GM21390 (cell line): ENCODE measurements at regions not wholly inside any gene's neighbourhood (a gene's known extent, or its start where the extent isn't known, plus 50 kb on each side); places are given as distances from the start of the nearest gene placed in this dataset.

ENCODE experiments used
- ATAC-seq: cut with Tn5 transposase; IDR thresholded peaks from one replicate; pipeline ENCODE4 v1.9.1; 2021; ENCODE audit not compliant: unreplicated experiment

DNA sequence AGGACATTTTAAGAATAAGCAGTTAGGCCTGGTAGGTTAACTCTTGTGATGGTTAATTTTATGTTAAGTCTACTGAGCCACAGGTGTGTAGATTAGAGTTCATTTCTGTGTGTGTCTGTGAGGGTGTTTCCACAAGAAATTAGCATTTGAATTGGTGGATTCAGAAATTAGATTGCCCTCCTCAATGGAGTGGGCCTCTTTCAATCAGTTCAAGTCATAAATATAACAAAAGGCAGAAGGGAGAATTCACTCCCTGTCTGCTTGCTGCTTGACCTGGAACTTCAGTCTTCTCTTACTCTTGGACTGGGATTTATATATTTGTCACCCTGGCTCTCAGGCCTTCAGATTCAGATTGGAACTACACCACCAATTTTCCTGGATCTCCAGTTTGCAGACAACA, 55.3 kb upstream of the POM121L12 start:
- ATAC-seq: no peak

DNA sequence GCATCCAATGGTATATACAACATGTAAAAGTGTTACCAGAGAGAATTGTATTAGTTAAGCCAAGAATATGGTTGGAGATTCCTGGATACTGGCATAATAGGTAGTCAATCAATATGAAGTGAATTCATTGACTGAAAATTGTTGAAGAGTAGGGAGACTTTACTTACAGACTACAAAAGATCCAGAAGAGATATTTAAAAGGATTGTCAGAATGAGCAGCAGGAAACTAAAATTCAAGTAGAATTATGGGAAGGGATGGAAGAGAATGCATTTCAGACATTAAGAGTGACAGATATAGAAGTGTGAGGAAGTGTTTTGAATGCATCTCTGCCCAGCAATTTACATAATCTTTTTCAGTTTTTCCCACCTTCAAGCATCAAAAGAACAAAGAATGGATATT, 62.3 kb upstream of the POM121L12 start:
- ATAC-seq: no peak

DNA sequence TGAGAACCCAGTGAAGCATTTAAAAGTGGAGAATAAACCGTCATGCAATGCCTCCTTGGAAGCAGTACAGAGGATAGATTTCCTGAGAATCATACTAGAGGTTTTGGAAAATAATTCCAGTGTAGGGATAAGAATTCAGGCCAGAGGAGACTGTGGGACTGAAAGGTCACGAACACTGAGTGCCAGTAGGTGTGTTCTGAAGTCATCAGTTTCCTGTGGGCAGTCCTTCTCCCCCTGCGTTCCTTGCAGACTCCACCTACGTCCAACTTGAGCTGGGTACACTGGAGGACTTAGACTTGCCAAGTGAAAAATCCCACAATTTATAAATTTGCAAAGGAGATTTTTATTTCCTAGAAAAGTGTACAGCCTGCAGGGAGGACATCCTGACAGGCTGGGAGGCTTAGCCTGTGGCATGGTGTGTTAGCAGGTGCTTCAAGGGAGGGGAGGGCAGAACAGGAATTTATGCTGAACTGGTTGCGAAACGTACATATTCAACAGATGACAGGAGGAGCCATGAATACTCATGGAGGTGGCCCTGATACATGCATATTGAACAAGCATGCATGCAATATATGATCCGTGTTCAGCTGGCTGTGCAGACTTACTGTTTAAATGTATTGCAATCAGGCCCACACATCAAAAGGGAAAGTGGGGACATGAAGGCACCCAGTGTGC, 72.9 kb upstream of the POM121L12 start:
- no peak for ATAC-seq

DNA sequence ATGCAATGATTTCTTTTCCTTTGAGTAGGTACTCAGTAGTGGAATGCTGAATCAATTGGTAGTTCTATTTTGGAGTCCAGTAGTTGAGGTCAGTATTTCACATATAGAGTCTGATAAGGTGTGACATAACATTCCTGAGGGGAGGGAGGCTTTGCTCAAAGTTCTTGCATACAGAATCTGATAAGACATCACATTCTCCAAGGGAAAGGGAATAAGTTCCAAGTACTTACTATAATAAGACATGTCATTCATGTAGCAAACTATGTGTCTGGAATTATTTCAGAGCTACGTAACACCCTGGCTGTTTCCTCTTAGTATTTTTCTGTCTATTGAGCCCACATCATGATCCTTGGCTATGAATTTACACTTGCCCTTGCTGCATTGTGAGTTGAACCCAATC, 74.3 kb upstream of the POM121L12 start:
- no peak for ATAC-seq

DNA sequence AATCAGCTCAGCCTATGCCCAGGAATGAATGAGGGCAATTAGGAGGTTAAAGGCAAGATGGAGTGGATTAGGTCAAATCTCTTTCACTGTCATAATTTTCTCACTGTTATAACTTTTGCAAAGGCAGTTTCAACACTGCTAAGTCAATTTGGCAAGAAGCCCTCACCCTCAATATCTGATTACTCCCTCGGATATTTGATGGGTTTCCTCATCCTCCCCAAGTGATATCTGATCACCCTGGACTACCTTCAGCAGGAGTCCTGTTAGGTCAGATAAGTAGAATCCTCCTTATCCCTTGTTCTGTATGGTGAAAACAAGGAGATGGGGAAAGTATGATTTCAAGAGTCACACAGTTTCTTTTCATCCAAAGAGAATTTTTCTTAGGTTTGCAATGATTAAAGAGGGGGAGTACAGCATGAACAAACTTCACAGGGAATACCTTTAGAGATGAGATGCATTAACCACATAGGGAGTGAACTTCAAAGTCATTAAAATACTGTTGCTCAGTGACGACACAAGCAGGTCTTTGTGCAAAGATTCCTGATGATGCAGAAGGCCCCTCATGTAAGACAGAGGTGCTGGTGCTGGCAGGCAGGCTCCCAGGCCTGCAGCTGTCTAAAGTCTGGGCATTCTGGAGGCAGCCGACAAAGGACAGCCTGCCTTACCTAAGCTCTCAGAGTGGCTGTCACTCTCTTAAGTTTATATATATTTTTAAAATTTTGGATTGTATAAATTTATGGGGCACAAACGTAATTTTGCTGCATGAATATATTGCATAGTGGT, 75.4 kb upstream of the POM121L12 start:
- ATAC-seq: no peak

DNA sequence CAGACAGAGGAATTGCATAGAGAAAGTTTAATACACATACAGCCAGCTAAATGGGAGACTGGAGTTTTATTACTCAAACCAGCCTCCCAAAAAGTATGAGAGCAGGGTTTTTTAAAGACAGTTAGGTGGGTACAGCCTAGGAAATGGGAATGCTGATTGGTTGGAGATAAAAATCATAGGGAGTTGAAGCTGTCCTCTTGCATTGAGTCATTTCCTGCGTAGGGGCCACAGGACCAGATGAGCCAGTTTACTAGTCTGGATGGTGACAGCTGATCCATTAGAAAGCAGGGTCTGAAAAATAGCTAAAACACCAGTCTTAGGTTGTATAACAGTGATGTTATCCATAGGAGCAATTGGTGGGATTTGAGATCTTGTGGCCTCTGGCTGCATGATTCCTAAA, 76.1 kb upstream of the POM121L12 start:
- ATAC-seq: no peak

DNA sequence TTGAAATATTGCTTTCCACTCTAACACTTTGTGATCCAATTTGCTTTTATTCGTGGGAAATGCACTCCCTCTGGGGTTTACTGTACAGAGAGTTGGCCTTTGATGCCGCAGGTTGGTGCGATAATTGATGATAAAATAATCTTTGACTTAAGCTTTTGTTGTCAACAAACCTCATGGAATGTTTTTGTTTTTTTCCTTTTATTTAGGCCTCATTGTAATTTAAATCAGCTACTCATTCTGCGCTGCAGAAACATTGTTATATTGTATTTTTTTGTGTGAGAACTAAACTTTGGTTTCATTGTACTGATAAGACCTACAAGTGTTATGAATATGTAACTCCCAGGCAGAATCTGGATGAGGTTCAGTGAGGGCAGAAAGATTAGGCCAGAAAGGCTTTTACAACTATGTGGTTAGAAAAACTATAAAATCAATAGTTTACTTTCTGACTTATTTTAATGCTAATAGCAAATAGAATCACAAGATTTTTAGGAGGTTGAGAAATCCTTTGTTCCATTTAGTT, 76.8 kb upstream of the POM121L12 start:
- ATAC-seq: no peak

DNA sequence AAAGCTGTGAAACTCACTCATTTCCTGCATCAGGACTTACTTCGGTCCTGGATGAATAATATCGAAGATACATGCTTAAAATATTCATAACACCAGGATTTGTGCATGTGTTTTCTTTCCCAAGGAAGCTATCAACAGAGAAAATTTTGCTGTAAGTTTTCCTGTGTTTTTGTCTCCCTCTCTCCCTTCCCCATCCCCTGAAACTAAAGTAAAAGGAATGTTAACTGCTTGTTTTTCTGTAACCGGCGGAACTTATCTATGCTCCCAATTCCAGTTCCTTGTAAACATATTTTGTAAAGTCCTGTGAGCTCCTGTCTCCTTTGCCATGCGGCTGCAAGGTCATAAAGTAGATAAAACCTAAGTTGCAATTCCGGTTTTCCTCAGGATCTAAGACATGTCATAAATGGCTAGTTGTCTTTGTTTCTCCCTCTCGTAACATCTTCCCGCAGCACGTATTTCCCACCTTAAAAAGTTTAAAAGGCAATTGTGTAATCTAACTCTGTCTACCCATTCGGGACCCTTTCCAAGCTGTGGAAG, 79.0 kb upstream of the POM121L12 start:
- no peak for ATAC-seq

DNA sequence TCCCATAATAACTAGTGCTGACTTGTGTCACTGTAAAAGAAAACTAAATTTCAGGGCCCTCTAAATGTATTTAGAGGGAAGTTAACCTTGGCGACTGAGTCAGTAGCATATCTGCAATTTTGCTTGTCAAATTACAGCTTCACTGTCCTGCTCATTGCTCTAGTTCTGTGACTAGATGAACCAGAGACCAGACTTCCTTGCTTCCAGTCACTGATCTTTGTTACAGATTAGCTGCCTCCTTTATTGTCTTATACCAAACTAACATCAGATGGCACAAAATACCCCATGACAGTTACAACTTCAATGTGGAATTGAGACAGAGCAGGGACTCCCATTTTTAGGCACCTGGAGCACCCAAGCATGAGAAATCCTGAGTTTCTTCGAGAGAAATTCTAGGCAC, 79.9 kb upstream of the POM121L12 start:
- ATAC-seq: no peak

DNA sequence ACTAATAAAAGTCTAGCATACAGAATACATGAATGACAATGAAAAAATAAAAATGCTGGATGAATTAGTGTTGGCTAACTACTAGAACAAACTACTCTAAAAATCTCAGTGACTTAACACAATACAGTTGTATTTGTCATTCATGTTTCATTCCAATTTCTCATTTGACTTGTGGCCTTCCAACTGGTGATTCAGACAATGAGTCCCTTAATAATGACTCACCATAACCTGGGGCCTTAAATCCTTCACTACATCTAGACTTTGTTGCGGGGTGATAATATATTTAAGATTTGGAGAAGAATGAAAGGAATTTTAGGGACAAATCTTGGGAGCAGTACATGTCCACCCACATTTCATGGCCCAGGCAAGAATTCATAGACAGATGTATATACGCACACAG, 90.5 kb upstream of the POM121L12 start:
- no peak for ATAC-seq

DNA sequence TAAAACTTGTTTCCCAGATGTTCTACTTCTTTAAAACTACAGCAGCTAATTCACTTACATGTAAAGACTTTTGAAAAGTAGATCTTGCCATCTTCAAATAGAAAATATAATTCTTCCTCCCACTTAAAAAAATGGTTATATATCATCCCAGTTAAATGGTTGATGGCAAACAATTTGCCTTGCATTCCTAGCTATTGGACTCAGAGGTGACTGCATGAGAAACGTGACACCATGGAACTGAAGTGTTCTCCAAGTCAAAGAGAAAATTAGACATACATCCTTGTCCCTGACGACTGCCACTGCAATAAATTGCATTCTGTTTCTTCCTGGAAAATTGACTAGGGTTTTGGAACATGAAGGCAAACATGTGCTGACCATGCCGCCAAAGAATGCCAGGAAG, 95.0 kb upstream of the POM121L12 start:
- ATAC-seq: no peak

DNA sequence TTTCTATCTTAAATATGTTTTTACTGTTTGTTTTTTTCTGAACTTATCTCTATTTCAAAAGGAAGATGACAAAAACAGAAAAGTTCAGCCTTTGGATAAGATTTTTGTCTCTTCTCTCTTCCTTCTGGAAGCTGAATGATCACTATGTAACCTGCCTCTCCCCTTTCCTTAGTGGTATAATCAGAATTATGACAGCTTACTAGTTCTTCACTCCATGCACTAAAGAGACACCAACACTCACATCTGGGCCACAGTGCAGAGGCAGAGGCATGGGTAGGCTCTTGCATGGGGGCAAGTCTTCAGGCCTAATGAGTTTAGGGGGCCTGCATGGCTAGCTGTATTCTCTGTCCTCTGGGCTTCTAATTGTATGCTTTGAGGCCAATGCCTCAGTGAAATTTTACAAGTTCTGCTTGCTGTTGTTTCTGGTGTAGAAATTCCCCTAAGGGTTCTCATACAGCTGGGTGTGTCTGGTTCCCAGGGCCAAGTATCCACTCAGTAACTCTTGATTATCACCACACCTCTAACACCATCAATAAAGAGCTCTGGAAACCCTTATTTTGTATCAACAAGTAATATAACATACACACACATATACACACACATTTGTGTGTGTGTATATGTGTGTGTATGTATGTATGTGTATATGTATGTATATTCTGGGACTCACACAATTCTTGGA, 96.8 kb upstream of the POM121L12 start:
- ATAC-seq: no peak

DNA sequence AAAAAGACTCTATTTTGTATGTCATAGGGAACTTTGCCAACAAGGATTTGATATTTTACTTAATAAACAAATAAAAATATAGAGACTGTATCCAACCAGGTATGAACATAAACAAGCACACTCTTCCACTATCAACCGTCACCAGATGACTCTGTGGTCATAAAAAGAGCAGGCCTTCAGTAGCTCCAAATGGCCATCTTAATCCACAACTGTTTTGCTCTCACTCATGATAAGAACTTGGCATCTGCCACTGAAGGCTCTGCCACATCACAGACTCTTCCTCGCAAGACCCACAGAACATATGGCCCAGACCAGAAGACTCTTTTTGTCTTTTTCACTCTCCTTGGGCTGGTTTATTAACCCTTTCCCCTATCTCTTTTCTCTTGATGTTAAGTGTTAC, 98.7 kb upstream of the POM121L12 start:
- no peak for ATAC-seq

DNA sequence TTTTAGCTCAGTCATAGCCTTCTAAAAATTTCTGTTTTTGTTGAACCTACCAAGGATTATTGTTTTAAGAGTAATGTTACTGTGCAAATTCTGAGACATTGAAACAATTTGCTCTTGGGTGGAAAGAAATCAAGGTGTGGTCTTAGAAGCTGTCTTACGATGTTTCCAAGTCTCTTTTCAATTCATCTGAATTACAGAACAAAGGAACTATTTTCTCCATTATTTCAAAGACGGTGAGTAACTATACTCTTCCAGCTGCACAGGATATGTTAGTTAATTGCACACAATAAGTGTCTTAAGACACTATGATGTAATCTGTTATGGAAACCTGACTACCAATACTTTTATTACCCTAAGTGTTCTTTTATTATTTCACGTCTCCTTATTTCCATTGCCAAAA, 106.8 kb upstream of the POM121L12 start:
- ATAC-seq: no peak

DNA sequence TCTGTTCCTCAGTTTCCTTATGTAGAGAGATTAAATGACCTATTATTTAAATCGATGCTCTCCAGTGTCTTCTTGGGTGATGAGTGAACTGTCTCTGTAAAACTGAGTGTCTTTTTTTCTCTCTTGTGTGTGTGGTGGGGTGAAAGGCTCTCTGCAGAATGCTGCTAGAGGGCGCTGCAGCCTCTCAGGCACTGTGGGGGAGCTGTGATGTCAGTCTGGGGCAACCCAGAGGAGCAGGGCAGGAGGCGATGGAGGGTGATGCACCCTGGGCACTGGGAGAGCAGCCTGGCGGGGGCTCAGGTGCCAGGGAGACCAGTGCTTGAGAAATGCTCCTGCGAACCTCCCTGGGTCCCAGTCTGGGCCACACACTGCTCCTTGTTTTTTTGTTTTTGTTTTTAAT, 110.1 kb upstream of the POM121L12 start:
- ATAC-seq: no peak

DNA sequence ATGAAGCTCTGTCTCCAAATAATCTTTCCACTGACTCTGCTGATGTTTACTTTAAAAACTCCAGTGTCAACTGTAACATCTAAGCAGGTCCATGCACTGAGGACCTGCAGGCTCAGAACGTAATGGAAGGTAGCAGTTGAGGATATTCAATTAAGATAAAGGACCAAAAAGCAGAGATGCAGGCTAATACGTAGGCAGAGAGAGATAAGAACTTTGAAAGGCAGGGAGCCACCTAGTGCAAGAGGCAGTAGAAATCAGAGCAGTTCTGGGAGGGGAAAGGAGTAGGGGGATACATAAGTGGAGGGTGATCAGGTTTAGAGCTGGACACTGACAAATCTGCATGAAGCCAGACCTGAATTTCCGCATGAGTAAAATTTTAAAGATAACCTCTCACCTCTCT, 114.5 kb upstream of the POM121L12 start:
- no peak for ATAC-seq

DNA sequence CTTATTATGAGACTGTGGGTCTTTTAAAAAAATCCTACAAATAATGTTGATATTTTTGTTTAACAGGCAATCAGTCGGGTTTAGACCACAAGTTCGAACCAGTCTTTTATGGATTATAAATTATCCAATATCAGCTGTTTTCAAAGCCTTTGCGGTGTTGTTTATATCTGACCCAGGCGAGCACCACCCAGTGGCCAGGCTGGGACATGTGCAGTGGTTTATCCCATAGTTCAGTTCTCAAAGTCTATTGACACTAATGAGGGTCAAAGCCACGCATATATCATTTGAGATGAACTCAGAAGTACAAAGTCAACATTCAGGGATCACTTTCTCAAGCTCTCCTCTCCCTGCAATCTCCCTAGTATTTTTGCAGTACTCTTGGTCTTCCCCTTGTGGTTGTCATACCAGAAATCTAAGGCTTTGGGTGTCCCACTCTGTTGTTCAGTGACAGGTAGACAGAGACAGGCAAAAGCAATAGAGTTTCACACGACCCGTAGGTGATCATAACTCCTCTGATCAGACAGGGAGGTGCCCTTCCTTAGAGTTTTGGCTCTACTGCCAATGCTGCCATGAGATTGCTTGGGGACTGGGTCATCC, 117.4 kb upstream of the POM121L12 start:
- ATAC-seq: no peak

DNA sequence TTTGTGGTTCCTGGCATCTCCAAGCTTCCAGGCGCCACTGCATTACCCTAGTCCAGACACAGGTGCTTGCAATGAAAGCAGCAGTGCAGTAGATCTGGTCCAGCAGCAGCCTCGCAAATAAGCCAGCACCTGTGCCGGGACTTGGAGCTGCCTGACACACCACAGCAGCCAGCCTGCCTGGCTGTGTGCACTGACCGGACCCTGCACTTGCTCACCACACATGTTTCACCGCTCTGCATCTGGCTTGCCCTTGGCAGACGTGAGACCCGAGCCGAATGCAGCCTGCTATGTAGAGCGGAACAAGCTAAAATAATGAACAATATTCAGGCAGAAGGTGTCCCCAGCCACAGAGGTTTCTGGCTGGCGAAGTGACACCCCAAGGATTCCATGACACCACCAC, 123.6 kb upstream of the POM121L12 start:
- ATAC-seq: no peak

DNA sequence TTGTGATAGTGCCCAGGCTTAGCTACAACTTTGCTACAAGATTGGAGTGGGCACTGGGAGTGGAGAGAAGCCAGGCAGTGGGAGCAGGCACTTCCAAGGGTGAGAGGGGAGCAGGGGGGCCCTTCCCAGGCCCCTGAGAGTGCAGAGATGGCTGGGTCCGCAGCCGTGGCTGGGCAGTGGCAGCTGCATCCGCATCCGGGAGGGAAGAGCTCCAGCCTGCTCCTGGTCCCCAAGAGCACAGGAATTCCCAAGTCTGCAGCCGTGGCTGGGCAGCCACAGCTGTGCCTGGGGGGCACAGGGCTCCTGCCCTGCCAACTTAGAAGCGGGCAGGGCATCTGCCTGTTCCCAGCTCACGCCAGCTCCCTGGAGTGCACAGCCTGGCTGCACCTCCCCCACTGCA, 124.1 kb upstream of the POM121L12 start:
- no peak for ATAC-seq

DNA sequence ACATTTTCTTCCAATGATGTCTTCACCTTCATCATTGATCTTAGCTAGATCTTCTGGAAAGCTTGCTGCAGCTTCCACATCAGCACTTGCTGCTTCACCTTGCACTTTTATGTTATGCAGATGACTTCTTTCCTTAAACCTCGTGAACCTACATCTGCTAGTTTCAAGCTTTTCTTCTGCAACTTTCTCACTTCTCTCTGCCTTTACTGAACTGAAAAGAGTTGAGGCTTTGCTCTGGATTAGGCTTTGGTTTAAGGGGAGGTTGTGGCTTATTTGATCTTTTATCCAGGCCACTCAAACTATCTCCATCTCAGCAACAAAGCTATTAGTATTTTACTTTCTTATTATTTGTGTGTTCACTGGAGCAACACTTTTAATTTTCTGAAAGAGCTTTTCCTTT, 125.5 kb upstream of the POM121L12 start:
- no peak for ATAC-seq

DNA sequence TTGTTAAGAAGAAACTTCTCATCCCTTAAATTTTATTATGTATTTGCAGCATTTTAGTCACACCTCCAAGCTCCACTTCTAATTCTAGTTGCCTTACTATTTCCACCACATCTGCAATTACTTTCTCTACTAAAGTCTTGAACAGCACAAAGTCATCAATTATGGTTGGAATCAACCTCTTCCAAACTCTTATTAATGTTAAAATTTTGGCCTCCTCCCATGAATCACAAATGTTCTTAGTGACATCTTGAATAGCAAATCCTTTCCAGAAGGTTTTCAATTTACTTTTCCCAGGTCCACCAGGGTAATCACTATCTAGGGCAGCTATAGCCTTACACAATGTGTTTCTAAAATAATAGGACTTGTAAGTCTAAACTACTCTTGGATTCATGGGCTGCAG, 126.3 kb upstream of the POM121L12 start:
- no peak for ATAC-seq
